ENCODE measurements at regions not wholly inside any gene's neighbourhood (a gene's known extent, or its start where the extent isn't known, plus 50 kb on each side); places are given as distances from the start of the nearest gene placed in this dataset.

DNA sequence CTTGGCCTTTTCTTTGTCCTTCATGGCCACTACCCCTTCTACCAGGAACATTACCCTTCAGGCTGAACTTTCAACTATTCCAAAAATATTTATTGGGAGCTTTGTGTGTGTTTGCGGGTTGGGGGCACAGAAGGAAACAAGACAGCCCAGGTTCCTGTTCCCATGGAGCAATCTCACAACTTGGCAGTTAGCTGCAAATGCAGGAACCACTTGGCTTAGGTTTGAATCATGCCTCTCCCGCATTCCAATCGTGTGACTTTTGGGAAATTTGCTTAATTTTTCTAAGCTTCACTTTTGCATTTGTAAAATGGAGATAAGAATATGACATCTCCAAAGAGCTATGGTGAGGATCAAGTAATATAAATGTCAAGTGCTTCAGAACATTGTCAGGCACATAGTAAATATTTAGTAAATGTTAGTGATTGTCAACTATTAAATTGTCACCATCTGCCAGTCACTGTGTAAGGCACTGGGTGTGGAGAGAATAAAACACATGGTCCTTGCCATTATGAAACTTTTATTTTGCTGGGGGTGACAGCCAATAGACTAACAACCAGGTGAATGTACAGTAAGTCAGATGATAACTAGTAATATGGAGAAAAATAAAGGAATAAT is 277.1 kb downstream of the SNX13 start:
- DNase-seq: no peak

DNA sequence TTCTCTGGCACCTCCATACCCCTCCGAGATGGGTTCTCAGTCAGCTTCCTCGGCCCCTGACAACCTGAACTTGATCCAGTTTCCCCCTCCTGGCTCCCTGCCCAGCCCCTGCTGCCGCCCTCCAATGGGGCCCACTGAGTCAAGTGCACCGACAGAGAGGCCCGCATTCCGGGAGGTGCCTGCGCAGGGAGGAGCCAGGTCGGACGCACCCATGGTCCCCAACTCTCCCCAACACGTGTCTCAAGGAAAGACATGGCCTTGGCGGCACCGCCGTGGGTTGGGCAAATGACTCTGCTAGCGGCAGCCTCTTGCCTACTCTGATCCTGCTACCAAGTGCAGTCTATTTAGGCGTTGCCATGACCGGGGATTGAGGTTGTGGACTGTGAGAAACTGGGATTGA is 275.3 kb downstream of the SNX13 start:
- no peak for DNase-seq

GRCh38 chr7:17668122-17668521 is 272.2 kb downstream of the SNX13 start:
- no peak for DNase-seq

GRCh38 chr7:17669204-17669603 is 271.1 kb downstream of the SNX13 start:
- no peak for DNase-seq

- no peak for DNase-seq
Measured at GRCh38 chr7:17671956-17672355, 268.3 kb downstream of the SNX13 start.

DNA sequence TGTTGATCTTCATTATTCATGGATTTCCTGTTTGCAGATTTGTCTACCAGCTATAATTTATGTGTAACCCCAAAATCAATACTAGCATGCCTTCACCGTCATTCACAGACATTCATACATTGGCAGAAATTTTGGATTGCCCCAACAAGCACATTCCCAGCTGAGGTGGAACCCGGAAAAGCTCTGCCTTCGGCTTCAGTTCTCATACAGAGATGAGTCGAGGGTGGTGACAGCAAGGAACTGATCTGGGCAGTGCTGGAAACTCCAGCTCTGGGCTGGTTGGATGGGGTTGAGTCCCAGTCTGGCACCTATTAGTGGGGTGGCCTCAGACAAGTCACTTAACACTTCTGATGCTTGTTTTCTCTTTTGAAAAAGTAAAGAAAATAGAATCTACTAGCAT is 267.5 kb downstream of the SNX13 start:
- DNase-seq: no peak

GRCh38 chr7:17674166-17674942 is 265.9 kb downstream of the SNX13 start:
- DNase-seq: no peak

GRCh38 chr7:17674943-17675608 is 265.2 kb downstream of the SNX13 start:
- no peak for DNase-seq

DNA sequence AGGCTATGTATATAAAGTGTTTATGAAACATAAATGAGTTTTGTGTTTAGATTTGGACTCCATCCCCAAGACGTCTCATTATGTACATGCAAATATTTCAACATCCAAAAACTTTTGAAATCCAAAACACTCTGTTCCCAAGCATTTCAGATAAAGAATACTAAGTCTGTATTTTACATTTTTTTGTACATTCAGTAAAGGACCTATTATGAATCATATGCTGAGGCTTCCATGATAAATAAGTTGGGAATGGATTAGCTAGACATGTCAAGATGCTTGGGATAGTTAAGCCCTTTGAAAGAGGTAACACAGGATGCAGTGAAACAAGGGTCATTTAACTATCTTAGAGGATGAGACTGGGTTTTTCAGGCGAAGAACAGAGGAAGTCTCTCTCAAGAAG is 262.9 kb downstream of the SNX13 start:
- DNase-seq: no peak

DNA sequence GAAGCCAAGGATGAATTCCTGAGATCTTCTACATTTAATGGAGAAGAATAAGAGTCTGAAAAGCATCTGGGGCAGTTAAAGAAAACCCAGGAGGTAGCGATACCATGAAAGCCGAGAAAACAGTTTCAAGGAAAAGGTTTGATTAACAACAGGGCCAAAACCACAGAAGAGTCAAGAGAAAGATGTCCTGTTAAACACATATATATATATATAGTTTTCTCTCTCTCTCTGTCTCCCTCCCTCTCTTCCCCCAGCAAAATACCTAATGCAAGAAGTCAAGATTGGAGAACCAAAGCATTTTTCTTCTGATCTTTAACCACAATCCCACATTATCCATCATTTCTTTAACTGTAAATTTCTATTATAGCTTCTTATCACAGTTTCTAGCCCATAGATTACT is 261.4 kb downstream of the SNX13 start:
- no peak for DNase-seq

GRCh38 chr7:17679458-17679857 is 260.8 kb downstream of the SNX13 start:
- DNase-seq: no peak

GRCh38 chr7:17680026-17680425 is 260.3 kb downstream of the SNX13 start:
- no peak for DNase-seq

DNA sequence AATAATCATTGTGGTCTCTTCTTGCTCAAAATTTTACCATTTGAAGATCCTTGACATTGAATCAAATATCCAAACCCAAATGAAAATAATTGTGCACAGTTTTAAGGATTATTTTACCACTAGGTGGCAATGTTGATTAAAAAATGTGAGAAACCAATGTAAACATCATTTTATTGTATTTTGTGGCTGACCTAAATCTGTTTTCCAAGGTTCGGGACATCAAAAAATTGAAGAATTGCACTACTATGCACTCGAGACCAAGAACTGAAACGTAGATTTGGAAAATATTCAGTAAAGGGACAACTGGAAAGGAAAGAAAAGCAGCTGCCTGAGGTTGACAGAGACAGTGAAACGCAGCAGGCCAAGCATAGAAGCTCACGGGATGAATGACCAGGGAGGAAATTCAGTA is 259.3 kb downstream of the SNX13 start:
- DNase-seq: no peak

- DNase-seq: no peak
Measured at GRCh38 chr7:17681965-17682364, 258.3 kb downstream of the SNX13 start.

- DNase-seq: no peak
Measured at GRCh38 chr7:17682586-17682985, 257.7 kb downstream of the SNX13 start.

DNA sequence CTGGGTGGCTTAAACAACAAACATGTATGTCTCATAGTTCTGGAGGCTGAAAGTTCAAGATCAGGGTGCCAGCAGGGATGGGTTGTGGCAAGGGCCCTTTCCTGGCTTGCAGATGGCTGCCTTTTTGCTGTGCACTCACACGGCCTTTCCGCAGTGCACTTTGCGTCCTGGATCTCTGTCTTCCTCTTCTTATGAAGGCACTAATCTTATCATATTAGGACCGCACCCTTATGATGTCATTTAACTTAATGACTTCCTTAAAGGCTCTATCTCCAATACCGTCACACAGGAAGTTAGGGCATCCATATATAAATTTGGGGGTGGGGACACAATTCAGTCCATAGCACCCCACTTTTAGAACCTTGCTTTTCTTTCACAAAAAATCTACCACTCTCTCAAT is 255.2 kb downstream of the SNX13 start:
- DNase-seq: no peak

- no peak for DNase-seq
Measured at GRCh38 chr7:17687361-17687760, 252.9 kb downstream of the SNX13 start.

DNA sequence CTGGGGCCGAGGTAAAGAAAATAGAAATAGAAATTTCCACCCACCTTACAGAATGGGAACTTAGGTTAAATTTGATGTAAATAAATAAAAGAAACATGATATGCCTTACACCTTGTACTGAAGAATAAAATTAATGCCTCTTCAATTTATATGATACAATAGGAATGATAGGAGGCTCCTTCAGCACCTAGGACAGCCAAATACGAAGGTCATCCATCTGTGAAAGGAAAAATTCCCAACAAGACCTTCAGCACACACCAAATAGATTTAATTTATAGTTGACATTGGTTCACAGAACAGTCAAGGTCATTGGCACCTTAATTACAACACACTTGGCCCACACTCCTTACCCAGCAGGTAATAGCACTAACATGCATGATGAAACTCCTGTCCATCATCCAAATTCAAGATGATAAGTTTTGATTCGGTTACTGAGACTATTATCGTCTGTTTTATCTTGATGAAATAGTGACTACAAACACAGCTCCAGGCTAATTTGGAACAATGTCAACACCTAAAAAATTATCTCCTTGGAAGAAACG is 250.9 kb downstream of the SNX13 start:
- DNase-seq: no peak

GRCh38 chr7:17690030-17690429 is 250.3 kb downstream of the SNX13 start:
- no peak for DNase-seq

- DNase-seq: no peak
Measured at GRCh38 chr7:17696422-17696821, 243.9 kb downstream of the SNX13 start.

DNA sequence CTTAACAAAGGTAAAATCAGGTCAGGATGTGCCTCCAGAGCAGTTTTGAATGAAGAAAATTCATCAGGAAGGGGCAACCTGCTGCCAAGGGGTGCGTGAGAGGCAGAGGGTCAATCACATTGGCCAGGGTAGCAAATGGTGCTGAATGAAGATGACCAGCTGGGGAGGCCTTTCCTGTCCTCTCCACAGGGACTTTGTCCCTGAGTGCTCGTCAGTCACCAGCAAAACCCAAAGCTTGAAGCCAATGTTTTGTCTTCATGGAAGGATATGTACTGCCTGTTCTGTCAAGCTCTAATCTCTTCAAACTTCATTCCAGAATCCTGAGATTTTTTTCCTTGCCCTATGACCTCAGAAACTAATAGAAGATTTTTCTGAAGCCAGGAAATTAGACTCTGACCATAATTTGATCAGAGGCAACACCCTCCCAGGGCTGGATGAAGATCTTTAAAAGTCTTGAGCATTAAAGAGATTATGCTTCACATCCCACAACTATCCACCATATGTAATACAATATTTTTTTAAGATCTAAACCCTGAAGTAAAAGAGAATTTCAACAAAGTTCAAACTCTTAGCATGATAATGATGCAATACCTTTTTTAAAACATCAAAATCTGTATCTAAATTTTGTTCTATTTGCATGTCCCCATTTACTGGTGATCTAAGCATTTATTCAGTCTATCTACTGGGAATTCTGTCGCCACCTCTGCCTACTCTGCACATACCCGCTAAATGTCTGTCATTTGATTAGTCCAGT is 243.0 kb downstream of the SNX13 start:
- no peak for DNase-seq

DNA sequence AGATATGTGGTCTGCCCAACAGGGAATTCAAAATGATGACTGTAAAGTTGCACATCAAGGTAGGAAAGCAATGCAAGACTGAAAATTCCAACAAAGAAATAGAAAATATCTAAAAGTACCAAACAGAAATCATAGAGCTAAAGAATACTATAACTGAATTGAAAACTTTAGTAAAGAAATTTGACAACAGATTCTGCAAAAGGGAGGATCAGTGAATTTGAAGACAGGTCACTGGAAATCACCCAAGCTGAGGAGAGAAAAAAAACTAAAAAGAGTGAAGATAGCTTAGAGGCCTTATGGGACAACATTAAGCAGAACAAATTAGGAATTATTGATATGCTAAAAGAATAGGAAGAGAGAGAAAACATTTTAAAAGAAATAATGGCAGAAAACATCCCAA is 240.6 kb downstream of the SNX13 start:
- no peak for DNase-seq

DNA sequence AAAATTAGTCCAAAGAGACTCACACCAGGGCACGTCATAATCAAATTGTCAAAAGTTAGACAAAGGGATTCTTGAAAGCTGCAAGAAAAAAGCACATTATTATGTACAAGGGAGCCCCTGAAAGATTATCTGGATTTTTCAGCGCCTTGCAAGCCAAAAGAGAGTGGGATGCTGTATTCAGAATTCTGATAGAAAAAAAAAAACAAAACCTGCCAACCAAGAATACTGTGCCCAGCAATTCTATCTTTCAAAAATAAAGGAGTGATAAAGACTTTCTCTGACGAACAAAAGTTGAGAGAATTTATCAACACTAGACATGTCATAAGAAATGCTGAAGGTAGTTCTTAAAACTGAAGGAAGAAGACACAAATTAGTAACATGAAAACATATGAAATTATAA is 240.2 kb downstream of the SNX13 start:
- DNase-seq: no peak

All from stimulated activated CD4-positive, alpha-beta T cell treated with anti-CD3 and anti-CD28 coated beads, Interleukin-2, amount 100 ng/mL, for 48 hours (primary cell).